GM19025 (cell line): ENCODE measurements at regions not wholly inside any gene's neighbourhood (a gene's known extent, or its start where the extent isn't known, plus 50 kb on each side); places are given as distances from the start of the nearest gene placed in this dataset.
"Not testable (repeated sequence)": the region's sequence is repeated elsewhere in the genome, so short reads cannot be mapped to it uniquely, and the experiment has no call there.

Experiments used
- ATAC-seq: cut with Tn5 transposase; IDR thresholded peaks from one replicate; pipeline ENCODE4 v1.9.1; 2021; ENCODE audit warnings: mild to moderate bottlenecking, low read depth, moderate library complexity; ENCODE audit not compliant: unreplicated experiment

- ATAC-seq, result no peak
Measured at GRCh38 chr12:86730233-86730632, 474.0 kb upstream of the MGAT4C start.

GRCh38 chr12:86729739-86730138, 473.5 kb upstream of the MGAT4C start:
- no peak for ATAC-seq

- no peak for ATAC-seq
Measured at GRCh38 chr12:86727160-86727559, 471.0 kb upstream of the MGAT4C start.

GRCh38 chr12:86724716-86725115, 468.5 kb upstream of the MGAT4C start:
- no peak for ATAC-seq

GRCh38 chr12:86723326-86723725, 467.1 kb upstream of the MGAT4C start:
- ATAC-seq, result no peak

- no peak for ATAC-seq
Measured at GRCh38 chr12:86721713-86722397, 465.7 kb upstream of the MGAT4C start.

- no peak for ATAC-seq
Measured at GRCh38 chr12:86719381-86719780, 463.2 kb upstream of the MGAT4C start.

GRCh38 chr12:86713121-86713520, 456.9 kb upstream of the MGAT4C start:
- no peak for ATAC-seq

- ATAC-seq, result no peak
Measured at GRCh38 chr12:86712425-86712843, 456.2 kb upstream of the MGAT4C start.

- no peak for ATAC-seq
Measured at GRCh38 chr12:86711731-86712130, 455.5 kb upstream of the MGAT4C start.

- ATAC-seq, result no peak
Measured at GRCh38 chr12:86710109-86710508, 453.9 kb upstream of the MGAT4C start.

- ATAC-seq, result not testable (repeated sequence)
Measured at GRCh38 chr12:86709017-86709416, 452.8 kb upstream of the MGAT4C start.

GRCh38 chr12:86698641-86698980, 442.4 kb upstream of the MGAT4C start:
- ATAC-seq, result no peak

- ATAC-seq, result no peak
Measured at GRCh38 chr12:86697916-86698640, 441.9 kb upstream of the MGAT4C start.

- no peak for ATAC-seq
Measured at GRCh38 chr12:86683568-86684304, 427.5 kb upstream of the MGAT4C start.

- no peak for ATAC-seq
Measured at GRCh38 chr12:86681060-86681459, 424.9 kb upstream of the MGAT4C start.

GRCh38 chr12:86675197-86675596, 419.0 kb upstream of the MGAT4C start:
- ATAC-seq, result no peak

GRCh38 chr12:86670986-86671385, 414.8 kb upstream of the MGAT4C start:
- no peak for ATAC-seq

GRCh38 chr12:86669010-86669409, 412.8 kb upstream of the MGAT4C start:
- ATAC-seq, result no peak

- ATAC-seq, result no peak
Measured at GRCh38 chr12:86666316-86666715, 410.1 kb upstream of the MGAT4C start.

- ATAC-seq, result no peak
Measured at GRCh38 chr12:86663716-86664115, 407.5 kb upstream of the MGAT4C start.

GRCh38 chr12:86663173-86663572, 407.0 kb upstream of the MGAT4C start:
- ATAC-seq, result no peak
